HUES48 (cell line): ENCODE measurements at regions not wholly inside any gene's neighbourhood (a gene's known extent, or its start where the extent isn't known, plus 50 kb on each side); places are given as distances from the start of the nearest gene placed in this dataset.

Source experiments
- H3K27ac ChIP-seq: one replicate; pipeline ENCODE4 v1.7.0; 2013; ENCODE audit warnings: low read depth, low read length, inconsistent platforms
- H3K27me3 ChIP-seq: 2 replicates; pipeline ENCODE4 v1.6.1; 2013; ENCODE audit warnings: mild to moderate bottlenecking, low read length; ENCODE audit not compliant: control insufficient read depth, insufficient read depth
- H3K36me3 ChIP-seq: 2 replicates; pipeline ENCODE4 v1.6.1; 2013; ENCODE audit warnings: low read length; ENCODE audit not compliant: control insufficient read depth, insufficient read depth
- H3K4me1 ChIP-seq: 2 replicates; pipeline ENCODE4 v1.6.1; 2013; ENCODE audit warnings: mild to moderate bottlenecking, low read length; ENCODE audit not compliant: control insufficient read depth, insufficient read depth
- H3K4me3 ChIP-seq: 2 replicates; pipeline ENCODE4 v1.5.1; 2013; ENCODE audit warnings: mild to moderate bottlenecking, low read depth, low read length
- H3K9ac ChIP-seq: 2 replicates; pipeline ENCODE4 v1.6.1; 2013; ENCODE audit warnings: mild to moderate bottlenecking, low read depth, low read length, moderate library complexity
- H3K9me3 ChIP-seq: 2 replicates; pipeline ENCODE4 v1.6.1; 2013; ENCODE audit warnings: low read length; ENCODE audit not compliant: control insufficient read depth, insufficient read depth

DNA sequence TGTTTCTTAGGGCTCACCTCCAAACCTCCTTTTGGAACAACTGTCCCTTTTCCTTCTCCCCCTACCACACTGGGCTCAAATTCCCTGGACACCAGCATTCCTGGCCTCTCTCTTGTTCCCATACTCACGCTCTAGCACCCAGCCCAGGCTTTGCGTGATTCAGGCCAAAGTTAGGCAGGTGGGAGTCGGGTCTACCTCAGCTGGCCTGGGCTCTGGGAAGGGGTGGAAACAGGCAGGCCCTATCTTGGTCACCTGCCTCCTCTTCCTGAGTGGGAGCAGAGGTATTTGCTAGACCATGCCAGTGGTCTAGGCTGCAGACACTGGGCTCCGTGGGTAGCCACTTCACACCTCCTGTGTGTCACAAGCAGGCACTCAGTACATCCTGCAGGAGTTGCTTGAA, 211.1 kb upstream of the MAMLD1 start:
- no peaks in the 10 kb centered on the region for H3K27me3 ChIP-seq
- H3K9ac ChIP-seq = no peak overlapping the region
- peaks cover 7% of the 10 kb centered on the region; the same call in 1 of the 2 replicates for H3K9me3 ChIP-seq
- no peak overlapping the region for H3K4me3 ChIP-seq
- H3K4me1 ChIP-seq = no peaks in the 10 kb centered on the region
- H3K27ac ChIP-seq = no peak overlapping the region
- no peaks in the 10 kb centered on the region for H3K36me3 ChIP-seq

DNA sequence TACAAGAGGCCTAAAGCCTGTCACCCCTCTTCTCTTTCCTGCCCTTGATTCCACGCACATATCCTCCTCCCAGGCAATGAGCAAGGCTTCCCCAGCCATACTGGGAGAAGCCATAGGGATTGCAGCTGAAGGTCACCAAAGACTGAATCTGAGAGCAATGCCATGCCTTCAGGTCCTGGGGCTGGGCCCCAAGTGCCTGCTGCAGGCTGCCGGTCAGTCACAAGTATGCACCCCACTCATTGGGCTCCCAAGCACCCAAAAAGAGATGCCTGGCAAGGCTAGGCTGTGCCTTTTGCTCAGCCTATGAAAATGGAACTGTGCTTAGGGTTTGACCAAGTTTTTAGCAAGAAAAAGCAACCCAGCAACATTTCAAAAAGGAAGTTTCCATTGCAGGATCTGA, 210.6 kb upstream of the MAMLD1 start:
- Histone ChIP-seq H3K4me1 (no peaks in the 10 kb centered on the region), H3K9me3 (peaks cover 7% of the 10 kb centered on the region; the same call in 1 of the 2 replicates), H3K4me3 (no peak overlapping the region), H3K9ac (no peak overlapping the region), H3K27ac (no peak overlapping the region), H3K36me3 (no peaks in the 10 kb centered on the region), H3K27me3 (no peaks in the 10 kb centered on the region)

DNA sequence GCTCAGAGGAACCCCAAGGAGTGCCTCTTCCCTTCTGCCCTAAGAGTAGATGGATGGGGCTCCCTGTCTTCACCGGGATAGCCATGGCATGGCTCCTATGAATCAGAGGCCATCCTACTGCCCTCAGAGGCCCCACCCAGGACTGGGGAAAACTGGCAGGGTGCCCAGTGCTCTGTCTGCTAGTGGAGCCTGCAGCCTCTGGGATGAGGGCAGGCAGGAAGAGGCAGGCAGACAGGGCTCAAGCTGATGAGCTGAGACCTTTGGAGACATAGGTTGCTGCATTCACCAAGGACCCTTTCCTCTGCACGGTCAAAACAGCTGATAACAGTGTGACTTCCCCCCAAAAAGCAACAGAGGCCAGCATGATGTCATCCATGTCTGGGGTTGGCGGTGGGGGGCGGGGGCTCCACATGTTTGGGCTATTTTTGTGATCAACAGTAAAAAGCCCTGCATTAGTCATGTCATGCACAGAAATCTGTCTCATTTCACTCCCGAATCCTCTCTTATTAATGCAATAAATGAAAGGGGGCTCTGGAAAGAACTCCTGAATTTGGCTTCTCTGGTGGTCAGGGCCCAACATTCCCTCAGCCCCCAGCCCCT, 207.6 kb upstream of the MAMLD1 start:
- Histone ChIP-seq H3K4me1 (no peaks in the 10 kb centered on the region), H3K9ac (no peak overlapping the region), H3K36me3 (no peaks in the 10 kb centered on the region), H3K27ac (no peak overlapping the region), H3K27me3 (no peaks in the 10 kb centered on the region), H3K4me3 (no peak overlapping the region), H3K9me3 (peaks cover 20% of the 10 kb centered on the region; the same call in 1 of the 2 replicates)

DNA sequence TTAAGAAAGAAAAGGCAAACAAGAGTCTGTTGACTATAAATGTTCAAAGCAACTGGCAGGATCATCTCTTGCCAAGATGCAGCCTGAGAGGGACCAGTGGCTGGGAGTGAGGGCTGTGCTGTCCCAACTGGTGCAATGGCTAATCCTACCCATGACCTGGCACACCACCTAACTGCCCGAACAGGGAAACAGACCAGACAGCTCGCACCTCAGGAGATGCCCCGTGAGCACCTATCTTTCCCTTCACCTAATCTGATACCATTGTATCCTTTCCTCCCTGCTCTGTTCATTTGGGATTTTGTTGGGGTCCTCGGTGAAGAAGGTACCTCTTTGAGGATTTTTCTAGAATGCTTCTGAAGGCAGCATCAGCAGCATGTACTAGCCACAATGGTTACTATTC, 206.5 kb upstream of the MAMLD1 start:
- Histone ChIP-seq H3K27ac (no peak overlapping the region), H3K9ac (no peak overlapping the region)

DNA sequence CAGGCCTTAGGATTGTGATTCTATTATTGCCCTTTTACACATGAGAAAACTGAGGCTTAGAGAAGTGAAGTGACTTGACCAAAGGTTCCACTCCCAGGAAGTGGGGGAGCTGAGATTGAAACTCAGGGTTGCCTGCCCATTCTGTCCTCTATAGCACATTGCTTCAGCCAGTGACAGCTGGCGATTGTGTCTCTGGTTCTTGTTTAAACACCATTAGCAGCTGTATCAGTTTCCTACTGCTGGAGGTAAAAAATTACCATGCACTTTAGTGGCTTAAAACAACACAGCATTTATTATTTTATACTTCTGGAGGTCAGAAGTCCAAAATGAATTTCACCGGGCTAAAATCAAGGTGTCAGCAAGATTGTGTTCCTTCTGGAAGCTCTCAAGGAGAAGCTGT, 205.8 kb upstream of the MAMLD1 start:
- peaks cover 20% of the 10 kb centered on the region; the same call in 1 of the 2 replicates for H3K9me3 ChIP-seq
- no peaks in the 10 kb centered on the region for H3K36me3 ChIP-seq
- no peaks in the 10 kb centered on the region for H3K27me3 ChIP-seq
- no peak overlapping the region for H3K4me3 ChIP-seq
- H3K4me1 ChIP-seq = no peaks in the 10 kb centered on the region
- H3K27ac ChIP-seq = no peak overlapping the region
- no peak overlapping the region for H3K9ac ChIP-seq

More for the DNA sequence above, 206.5 kb upstream of the MAMLD1 start:
- H3K4me3 ChIP-seq = no peak overlapping the region
- no peaks in the 10 kb centered on the region for H3K27me3 ChIP-seq
- peaks cover 20% of the 10 kb centered on the region; the same call in 1 of the 2 replicates for H3K9me3 ChIP-seq
- no peaks in the 10 kb centered on the region for H3K36me3 ChIP-seq
- no peaks in the 10 kb centered on the region for H3K4me1 ChIP-seq

DNA sequence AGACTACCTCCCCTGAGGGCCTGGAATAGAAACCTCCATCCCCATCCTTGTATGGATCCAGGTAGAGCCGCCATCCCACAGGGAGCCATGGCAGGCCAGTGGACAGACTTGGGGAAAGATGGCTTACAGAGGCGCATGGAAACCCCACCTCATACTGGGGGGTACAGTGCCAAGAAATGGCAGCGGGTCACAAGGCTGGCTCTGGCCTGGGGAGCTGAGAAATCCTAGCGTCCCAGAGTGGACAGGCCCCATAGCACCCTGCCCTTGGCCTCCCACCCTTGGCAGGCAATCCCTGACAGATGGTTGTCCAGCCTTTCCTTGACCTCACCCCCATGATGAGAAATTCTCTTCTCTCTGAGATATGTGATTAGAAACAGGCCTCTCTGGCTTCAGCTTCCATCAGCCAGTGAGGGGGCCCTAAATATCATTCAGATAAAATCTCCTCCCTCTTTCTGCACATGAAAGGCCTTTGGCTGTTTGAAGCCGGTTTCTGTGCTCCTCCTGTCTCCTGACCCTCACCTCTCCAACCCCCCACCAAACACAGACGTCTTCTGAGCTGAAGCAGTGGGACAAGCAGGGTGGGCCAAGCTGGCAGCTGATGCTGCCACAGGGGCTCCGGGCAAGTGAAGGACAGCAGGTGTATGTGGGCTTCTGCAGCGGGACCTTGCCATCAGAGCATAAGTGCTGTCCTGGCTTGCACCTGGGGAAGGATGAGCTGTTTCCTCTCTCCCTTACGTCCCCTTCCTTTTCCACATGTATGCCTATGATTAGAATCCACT, 204.4 kb upstream of the MAMLD1 start:
- Histone ChIP-seq H3K9me3 (peaks cover 18% of the 10 kb centered on the region; the same call in 1 of the 2 replicates), H3K9ac (no peak overlapping the region), H3K27me3 (no peaks in the 10 kb centered on the region), H3K27ac (no peak overlapping the region), H3K4me3 (no peak overlapping the region), H3K4me1 (no peaks in the 10 kb centered on the region), H3K36me3 (no peaks in the 10 kb centered on the region)

DNA sequence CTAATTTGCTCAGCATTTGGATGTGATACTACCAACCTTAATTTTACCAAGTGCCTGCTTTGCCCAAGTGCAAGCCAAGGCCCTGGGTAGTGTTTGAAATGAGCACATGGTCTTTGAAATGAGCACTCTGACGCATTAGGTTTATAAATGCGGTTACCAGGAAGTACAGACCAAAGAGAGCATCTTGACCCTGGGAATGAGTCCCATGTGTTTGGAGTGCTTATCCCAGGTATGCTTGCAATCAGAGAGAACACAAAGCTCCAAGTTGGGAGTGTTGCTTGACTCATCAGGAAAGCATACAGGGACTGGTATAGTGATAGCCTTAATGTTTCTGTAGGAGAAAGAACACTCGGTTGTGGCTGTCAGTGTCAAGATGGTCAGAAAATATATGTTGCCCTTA, 203.6 kb upstream of the MAMLD1 start:
- no peaks in the 10 kb centered on the region for H3K27me3 ChIP-seq
- H3K9me3 ChIP-seq = peaks cover 23% of the 10 kb centered on the region

DNA sequence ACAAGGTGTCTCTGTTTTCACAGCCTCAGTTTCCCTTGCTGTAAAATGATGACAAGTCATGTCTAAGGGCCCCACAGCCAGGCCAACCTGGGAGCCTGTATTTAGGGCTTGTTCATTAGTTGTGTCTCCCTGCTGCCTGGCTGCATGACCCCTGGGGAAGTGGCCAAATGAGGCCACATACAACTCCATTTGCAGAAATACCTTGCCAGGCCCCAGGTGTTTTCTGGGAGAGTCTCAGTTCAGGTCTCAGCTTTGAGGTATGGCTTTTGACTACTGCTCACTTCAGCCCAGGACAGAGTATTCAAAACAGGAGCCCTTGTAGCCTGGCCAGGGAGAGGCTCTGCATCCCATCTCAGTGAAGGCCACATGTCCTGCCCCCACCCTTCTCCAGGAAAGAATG, 202.5 kb upstream of the MAMLD1 start:
- no peak overlapping the region for H3K27ac ChIP-seq
- H3K36me3 ChIP-seq = no peaks in the 10 kb centered on the region
- H3K4me3 ChIP-seq = no peak overlapping the region
- no peaks in the 10 kb centered on the region for H3K27me3 ChIP-seq
- H3K9me3 ChIP-seq = peaks cover 28% of the 10 kb centered on the region
- H3K9ac ChIP-seq = no peak overlapping the region
- H3K4me1 ChIP-seq = no peaks in the 10 kb centered on the region

More for the DNA sequence above, 203.6 kb upstream of the MAMLD1 start:
- Histone ChIP-seq H3K36me3 (no peaks in the 10 kb centered on the region), H3K27ac (no peak overlapping the region), H3K9ac (no peak overlapping the region), H3K4me3 (no peak overlapping the region), H3K4me1 (no peaks in the 10 kb centered on the region)

DNA sequence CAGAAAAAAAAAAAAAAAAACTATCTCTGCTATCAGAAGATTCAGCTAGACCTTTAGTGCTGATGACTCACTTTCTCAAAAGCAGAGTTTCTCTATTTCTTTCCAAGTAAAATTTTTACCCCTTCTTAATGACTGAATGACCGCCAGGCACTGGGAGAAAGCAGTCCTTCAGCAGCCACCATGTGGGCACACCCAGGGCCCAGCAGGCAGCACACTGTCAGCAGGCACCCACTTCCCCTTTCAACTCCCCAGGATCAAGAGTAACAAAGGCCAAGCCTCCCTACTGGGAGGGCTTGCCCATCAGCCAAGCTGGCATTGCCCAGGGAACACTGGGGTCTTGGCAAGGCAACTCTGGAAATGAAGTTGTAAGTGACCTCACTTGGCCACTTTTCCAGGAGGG, 201.9 kb upstream of the MAMLD1 start:
- no peaks in the 10 kb centered on the region for H3K27me3 ChIP-seq
- no peaks in the 10 kb centered on the region for H3K4me1 ChIP-seq
- no peaks in the 10 kb centered on the region for H3K36me3 ChIP-seq
- H3K9ac ChIP-seq = no peak overlapping the region
- no peak overlapping the region for H3K4me3 ChIP-seq
- H3K27ac ChIP-seq = no peak overlapping the region
- peaks cover 29% of the 10 kb centered on the region for H3K9me3 ChIP-seq

DNA sequence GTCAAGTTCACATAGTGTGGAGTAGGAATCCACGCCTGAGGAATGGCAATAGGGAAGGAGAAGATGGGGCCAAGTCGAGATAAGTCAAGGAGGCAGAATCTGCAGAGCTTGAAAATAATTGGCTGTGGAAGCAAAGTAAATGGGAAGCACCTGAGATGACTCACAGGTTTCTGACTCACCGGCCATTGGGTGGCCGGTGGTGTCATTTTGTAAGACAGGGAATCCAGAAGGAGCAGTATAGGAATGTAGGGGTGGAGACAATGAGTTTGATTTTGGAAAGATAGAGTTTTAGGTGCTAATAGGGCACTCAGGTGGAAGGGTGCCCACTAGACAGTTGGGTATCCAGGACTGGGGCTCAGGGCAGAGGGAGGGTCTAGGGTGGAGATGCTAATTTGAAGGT, 201.0 kb upstream of the MAMLD1 start:
- Histone ChIP-seq H3K27ac (no peak overlapping the region), H3K9ac (no peak overlapping the region), H3K4me3 (no peak overlapping the region), H3K9me3 (peaks cover 37% of the 10 kb centered on the region), H3K36me3 (no peaks in the 10 kb centered on the region), H3K4me1 (no peaks in the 10 kb centered on the region), H3K27me3 (no peaks in the 10 kb centered on the region)

DNA sequence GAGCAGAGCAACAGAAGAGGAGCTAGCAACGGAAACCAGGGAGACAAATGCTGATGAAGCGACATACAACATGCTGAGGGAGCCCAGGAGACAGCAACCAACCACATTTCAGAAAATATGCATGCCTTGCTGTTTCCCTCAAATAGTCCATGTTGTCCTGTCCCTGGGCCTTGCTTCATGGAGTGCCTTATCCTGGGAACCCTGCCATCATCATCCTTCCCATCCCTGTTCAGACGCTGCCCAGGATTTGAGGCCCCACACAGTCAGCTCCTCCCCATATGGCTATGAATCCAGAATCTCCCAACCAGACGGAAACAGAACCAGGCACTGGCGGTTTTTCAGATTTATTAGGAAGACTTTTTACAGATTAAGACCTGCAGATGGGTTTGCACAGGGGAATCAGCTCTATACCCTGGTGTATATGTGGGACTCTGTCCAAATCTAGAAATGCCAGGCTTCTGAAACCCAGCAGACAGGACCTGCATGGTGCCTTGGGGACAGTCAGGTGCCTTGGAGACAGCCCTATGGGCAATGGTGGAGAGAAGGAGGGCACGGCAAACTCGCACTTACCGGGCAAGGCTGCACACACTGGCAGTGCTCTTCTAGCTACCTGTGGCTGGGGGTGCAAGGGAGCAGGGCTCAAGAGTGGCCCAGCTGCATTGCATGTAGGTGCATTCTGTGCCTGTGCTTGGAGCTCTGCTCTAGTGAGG, 199.7 kb upstream of the MAMLD1 start:
- H3K9me3 ChIP-seq = peaks cover 33% of the 10 kb centered on the region
- no peak overlapping the region for H3K9ac ChIP-seq
- H3K27ac ChIP-seq = no peak overlapping the region
- no peaks in the 10 kb centered on the region for H3K27me3 ChIP-seq
- no peaks in the 10 kb centered on the region for H3K36me3 ChIP-seq
- no peaks in the 10 kb centered on the region for H3K4me1 ChIP-seq
- H3K4me3 ChIP-seq = no peak overlapping the region
